ENCODE measurements at regions not wholly inside any gene's neighbourhood (a gene's known extent, or its start where the extent isn't known, plus 50 kb on each side); places are given as distances from the start of the nearest gene placed in this dataset.
A peak's percentile ranks its signal among the peaks of the same experiment; 100 is the strongest.
"Not testable (repeated sequence)": the region's sequence is repeated elsewhere in the genome, so short reads cannot be mapped to it uniquely, and the experiment has no call there.

DNA sequence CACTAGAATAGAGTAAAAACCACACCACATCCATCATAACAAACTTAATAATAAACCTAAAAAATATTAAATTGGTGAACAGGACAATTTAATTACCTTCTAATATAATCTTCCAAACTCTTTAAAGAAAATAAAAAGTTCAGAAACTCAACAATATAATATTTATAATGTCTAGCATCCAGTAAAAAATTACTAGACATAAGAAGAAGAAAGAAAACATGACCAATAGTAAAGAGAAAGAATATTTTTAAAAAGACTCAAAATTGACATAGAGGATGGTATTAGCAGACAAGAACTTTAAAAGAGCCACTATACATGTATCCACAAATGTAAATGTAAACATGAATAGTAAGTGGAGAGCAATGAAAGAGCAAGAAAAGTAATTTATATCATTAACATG lies 388.4 kb downstream of the TFEC start:
- DNase-seq (ENCODE audit: low spot score): no peak

DNA sequence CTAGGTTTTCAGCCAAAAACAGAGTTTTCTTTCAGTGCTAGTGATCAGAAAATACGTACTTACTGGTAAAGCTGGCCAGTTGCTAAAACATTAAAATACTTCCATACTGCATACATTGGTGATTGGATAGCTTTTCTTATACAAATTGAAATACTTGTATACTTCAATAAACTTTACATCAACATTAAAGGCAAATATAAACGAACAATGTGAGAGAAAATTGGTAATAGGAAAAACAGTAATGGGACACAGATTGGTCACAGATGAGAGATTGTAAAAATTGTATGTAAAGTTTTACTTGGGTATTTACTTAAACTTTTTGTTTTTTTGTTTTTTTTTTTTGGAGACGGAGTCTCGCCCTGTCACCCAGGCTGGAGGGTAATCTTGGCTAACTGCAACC lies 391.7 kb downstream of the TFEC start:
- no peak for DNase-seq (ENCODE audit: low spot score)

DNA sequence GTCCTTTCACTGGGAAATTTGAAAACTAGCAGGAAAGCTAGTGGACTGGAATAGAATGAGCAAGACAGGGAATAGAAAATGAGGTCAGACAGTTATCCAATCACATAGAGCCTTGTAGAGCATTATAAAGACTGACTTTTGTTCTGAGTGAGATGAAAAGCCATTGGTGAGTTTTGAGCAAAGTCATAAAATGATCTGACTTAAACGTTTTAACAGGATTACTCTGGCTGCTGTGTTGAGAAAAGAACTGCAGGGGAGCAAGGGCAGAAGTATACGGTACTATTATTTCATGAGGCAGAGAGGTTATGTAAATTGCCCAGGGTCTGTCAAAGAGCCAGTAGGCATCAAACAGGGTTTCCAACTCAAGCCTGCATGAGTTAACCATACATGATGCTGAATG lies 393.4 kb downstream of the TFEC start:
- no peak for DNase-seq (ENCODE audit: low spot score)

DNA sequence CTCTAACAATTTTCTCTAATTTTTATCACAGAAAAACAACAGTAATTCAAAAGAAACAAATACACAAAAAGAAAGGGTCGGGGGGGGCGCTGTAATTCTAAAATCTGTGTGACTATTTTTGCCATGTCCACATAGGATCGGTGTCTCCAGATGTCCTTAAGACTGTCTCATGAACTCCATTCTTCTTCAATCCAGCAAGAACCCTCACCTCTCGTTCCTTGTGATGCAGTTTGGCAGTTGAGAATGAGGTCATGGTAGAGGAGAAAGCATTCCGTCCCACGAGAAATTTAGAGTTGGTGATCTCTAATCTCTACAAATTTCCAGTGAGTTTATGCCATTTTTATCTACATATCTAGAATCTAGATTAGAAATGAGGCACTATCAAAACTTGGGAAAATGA lies 394.7 kb downstream of the TFEC start:
- DNase-seq (ENCODE audit: low spot score): no peak

DNA sequence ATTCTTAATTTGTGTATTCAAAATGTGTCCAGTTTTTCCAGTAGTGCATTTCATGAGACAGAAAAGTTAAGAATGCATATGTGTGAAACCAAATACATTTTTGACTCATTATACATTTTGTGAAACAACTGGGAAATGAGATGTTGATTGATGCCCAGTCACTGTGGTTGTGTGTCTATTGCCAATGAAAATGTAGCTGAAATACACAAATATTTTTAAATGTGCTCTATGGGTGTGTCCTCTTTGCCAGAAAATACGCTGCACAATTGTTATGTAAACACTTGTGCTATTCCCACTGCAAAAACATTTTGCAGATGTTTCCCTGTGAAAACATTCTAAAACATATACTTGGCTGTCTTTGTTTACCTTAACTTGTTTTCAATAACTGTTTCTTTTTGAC lies 395.2 kb downstream of the TFEC start:
- DNase-seq (ENCODE audit: low spot score): no peak

DNA sequence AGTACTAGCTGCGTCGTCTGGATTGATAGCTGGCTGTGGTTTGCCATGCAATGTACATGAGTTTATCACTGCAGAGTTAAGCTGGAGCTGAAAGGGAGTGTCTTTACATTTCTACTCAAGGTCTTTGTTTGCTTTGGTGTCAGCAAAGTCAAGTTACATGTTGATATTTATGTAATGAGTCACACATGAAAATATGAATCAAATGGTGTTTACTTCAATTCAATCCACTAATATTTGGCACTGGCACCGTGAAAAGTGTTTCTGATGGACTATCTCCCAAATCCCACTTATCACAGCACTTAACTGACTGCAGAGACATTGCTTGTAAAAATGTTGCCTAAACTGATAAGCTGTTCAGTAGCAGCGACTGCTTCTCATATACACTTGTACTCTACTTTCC lies 395.9 kb downstream of the TFEC start:
- DNase-seq (ENCODE audit: low spot score): no peak

DNA sequence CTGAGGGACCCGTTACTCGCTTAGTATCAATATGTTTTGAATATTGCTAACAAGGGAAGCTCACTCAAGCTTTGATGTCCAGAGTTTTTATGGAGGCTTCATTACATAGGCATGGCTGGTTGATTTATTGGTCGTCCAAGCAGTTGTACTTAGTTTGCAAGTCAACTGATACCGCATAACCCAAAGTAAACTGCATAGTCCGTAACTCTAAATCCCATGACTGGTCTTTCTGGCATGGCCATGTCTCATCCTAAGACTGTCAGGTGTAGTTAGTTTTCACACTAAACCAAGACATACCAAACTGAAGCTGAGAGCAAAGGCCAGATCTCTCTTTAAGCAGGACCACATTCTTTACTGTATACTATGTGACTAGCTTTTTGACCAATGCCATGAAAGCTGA lies 397.9 kb downstream of the TFEC start:
- DNase-seq (ENCODE audit: low spot score): no peak

DNA sequence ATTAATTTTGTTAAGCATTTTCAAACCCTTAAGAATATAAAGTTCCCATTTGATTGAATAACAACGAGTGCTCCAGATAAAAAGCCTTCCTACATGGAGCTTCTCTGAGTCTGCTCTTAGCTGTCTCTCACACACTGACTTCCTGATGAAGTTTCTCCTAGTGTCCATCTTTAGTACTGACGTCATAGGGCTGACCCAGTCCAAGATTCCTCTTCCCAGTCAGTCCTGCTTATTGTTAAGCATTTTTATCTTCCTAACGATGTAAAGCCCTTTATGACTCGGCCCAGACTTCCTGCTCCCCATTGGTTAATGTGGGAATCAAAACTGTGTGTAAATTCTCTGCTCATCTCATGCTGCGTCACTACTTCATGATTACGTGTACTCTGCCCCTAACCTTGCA lies 398.8 kb downstream of the TFEC start:
- no peak for DNase-seq (ENCODE audit: low spot score)

DNA sequence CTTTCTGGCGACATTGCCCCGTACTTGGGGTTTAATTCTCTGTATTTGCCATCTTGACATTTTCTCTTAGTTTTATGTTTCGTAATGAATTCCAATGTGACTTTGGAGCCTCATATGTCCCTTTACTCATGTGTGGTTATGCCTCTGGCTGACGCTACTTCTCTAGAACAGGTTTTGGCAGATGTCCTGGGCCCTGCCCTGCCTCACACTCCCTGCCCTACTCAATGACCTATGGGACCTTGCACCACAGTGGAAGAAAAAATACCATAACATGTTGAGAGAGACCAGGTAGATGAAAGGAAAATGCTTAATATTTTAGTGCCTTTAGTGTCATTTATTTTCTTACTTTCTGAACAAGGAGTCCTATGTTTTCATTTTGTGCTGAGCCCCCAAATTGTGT lies 400.5 kb downstream of the TFEC start:
- no peak for DNase-seq (ENCODE audit: low spot score)

DNA sequence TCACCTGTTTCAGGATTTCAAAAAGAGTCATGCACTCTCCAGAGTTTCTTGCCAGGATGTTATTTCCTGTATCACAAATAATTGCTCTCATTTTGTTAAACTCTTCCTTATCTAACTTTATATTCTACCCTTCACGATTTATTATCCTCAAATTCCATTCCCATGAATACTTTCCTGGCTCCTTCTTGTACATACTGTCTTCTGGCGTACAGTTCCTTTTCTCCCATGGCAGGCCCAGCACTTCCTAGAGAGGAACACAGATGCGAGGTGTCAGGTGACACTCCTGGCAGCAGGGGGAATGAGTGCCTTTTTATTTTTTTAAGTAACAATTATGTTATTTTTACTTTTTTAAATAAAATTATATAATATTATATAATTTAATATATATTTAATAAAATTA lies 411.9 kb downstream of the TFEC start:
- DNase-seq (ENCODE audit: low spot score): peak; percentile 17

DNA sequence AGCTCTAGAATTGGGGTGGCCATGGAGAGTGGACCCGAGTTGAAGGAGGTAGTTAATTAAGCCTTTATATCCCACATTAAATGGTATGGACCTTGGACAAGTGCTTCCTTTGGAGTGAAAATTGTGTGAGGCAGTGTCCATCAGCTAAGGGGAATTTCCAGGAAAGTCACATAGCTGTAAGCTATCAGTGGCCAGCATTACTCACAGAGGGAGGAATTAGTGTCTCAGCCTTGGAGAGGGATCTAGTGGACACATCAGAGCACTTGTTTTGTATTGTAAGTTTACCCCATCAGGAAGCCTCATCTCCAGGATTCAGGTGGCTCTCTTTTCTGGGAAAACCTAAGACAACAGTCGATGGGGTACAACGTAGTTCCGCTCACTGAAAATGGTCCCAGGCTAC lies 416.7 kb downstream of the TFEC start:
- DNase-seq (ENCODE audit: low spot score): no peak

DNA sequence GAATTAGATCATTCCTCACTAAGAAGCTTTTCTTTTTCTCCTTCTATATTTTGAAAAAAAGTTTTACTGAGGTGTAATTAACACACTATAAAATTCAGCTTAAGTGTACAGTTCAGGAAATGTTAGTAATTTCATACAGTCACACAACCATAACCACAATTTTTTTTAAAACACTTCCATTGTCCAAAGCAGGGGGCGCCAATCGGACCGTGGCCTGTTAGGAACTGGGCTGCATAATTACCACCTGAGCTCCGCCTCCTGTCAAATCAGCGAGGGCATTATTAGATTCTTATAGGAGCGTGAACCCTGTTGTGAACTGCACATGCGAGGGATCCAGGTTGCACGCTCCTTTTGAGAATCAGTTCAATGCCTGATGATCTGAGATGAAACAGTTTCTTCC lies 427.1 kb downstream of the TFEC start:
- DNase-seq (ENCODE audit: low spot score): no peak

DNA sequence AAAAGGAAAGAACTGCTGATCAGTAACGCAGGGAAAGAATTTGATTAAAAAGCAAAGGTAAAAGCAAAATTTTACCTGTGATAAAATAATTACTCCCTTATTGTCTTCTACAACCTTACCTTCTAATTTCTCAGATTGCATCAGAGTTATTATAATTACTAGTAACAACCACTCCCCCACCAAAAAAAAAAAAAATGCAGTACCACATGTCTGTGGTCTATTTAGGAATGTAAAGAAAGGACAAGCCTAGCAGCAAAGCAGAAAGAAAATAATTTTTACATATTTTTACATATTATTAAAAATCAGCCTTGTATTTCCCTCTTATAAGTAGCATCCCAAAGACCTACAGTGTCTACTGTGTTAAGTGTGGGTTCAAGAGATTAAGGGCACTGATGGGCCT lies 430.4 kb downstream of the TFEC start:
- no peak for DNase-seq (ENCODE audit: low spot score)

DNA sequence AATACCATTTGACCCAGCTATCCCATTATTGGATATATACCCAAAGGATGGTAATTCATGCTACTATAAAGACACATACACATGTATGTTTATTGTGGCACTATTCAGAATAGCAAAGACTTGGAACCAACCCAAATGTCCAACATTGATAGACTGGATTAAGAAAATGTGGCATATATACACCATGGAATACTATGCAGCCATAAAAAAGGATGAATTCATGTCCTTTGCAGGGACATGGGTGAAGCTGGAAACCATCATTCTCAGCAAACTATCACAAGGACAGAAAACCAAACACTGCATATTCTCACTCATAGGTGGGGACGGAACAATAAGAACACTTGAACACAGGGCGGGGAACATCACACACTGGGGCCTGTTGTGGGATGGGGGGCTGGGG lies 431.4 kb downstream of the TFEC start:
- not testable (repeated sequence) for DNase-seq (ENCODE audit: low spot score)

DNA sequence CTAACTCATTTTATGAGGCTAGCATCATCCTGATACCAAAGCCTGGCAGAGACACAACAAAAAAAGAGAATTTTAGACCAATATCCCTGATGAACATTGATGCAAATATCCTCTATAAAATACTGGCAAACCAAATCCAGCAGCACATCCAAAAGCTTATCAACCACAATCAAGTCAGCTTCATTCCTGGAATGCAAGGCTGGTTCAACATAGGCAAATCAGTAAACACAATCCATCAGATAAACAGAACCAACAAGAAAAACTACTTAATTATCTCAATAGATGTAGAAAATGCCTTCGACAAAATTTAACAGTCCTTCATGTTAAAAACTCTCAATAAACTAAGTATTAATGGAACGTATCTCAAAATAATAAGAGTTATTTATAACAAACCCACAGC lies 433.3 kb downstream of the TFEC start:
- not testable (repeated sequence) for DNase-seq (ENCODE audit: low spot score)

DNA sequence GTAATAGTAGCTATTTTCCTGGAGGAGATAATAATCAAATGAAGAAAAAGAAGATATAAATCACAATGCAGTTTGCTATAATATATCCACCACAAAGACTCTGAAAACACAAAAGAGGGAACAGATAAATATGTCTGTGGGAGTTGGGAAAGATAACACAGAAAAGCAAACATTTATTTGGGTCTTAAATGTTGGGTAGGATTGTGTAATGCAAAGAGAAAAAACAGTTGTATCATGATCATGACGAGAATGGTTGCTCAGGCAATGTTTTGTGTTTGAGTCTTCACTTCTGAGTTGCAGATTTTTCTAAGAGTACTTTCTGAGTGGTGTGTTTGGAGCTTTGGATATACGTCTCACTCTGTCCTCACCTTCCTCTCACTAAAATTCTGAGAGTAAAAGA lies 437.5 kb downstream of the TFEC start:
- no peak for DNase-seq (ENCODE audit: low spot score)

DNA sequence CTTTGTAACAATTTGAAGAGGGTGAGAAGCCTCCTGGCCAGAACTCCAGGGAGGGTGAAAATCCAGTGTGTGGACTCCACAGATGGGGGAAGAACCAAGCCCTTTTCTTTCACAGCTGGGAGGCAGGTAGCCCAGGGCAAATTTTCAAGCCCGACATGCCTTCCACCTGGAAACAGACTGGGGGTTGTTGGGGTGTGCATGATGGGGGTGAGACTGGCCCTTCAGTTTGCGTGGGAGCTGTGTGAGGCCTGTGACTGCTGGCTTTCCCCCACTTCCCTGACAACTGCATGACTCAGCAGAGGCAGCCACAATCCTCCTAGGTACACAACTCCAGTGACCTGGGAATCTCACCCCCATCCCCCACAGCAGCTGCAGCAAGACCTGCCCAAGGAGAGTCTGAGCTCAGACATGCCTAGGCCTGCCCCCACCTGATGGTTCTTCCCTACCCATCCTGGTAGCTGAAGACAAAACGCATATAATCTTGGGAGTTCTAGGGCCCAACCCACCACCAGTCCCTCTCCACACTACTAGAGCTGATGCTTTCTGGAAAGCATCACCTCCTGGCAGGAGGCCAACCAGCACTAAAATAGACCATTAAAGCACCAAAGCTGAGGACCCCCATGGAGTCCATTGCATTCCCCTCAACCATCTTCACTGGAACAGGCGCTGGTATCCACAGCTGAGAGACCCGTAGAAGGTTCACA lies 445.4 kb downstream of the TFEC start:
- DNase-seq (ENCODE audit: low spot score): no peak

DNA sequence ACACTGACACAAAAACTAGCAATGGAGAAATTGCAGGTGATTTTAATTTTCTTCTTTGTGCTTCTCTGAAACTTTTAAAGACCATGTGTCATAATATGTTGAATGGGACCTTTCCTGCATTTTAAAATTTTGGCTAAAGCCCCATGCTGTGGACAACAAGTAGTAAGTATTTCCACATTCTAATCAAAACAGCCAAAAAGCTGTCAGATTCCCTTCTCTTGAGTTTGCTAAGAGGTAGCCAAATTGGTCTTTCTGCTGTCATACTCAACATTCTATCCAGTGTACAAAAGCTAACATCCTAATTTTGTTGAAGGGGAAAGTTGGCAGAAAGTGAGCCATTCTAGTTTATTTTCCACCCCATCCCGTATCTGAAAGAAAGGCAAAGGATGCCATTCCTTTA lies 447.6 kb downstream of the TFEC start:
- DNase-seq (ENCODE audit: low spot score): no peak

DNA sequence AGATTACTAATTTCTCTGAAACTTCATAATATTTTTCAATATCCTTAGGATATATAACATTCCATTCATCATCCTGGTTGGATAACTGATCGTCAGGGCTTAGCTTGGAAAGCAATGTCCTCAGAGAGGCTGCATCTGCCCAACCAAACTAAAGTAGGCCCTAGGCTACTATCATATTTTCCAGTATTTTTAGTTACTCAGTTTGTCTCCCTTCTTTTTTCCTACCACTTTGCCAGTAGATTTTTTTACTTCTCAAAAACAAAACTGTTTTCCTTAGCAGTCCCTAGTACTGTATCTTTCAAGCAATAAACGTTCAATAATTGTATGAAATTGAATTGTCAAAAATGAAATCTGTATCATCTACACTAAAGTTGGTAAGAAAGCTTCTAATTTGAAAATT lies 452.0 kb downstream of the TFEC start:
- DNase-seq (ENCODE audit: low spot score): no peak

DNA sequence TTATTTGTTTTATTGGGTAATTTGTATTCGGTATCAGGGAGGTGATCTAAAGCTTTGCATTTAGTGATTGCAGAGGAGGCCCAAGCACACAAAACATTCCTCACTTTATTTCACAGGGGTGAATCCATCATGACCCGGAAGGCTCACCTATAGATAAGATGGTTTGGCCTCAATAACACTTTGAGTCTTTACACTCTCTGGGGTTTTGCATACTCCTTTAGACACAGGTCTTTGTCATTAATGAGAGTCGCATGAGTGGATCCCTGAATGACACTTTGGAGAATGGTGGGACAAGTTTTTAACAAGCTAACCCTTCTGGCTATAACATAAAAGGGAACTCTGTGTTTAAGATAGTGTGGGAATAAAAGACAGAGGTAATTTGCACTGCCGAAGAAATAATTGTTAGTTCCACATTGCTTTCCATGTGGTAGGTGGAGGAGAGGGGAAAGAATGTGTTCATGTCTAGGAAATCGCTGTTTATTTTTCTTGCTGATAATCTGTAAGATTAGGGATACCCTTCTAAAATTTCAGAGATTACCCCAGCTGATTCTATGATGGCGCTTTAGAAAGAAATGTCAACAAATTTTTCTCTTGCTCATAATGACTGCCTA lies 455.8 kb downstream of the TFEC start:
- no peak for DNase-seq (ENCODE audit: low spot score)

DNA sequence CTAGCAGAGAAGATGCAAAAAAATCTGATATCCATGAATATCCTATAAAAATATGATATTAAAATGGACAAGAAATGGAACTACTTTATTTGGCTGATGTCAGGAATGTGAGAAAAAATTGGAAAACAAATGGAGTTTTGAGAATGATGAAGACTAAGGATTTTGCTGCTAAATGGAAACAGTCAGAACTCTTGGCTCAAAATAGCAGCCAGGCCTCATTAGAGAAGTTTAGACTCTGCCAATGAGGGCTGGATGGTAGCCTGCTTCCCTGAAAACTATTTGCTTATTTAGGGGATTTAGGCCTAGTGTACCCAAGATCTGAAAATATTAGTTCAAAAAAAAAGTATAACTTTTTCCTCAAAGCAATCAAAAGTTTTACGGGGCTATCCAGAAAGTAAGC lies 458.5 kb downstream of the TFEC start:
- no peak for DNase-seq (ENCODE audit: low spot score)

DNA sequence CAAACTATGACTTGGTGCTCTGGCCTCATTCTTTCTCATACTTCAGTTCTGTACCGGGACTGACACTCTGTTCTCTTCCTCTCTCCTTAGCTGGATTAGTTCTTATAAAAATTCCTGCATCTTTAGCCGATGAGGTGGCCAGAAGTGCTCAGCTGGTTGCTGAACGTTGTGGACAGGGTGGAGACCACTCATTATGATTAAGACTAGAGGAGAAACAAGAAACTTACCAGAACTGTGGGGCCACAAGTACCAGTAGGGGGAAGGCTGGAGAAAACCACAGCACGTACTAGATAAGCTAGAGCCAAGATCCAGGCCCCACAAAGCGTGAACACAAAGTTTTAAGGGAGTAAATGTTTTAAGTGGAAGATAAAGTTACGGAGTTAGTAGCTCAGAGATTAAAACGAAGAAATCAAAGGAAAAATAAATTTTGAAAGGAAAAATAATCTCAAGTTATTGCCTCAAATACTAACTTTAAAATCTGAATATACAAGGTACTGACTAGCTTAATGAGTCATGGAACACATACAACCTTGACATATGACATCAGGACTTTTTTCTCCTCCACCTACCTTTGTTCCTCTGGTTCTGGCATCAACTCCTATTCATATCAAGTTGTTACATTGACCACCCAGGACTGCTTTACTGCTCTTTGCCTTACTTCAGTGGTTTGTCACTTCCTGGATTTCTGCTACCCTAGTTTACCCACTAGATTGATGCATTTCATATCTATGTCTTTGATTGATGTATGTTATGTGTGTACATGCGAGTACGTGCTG lies 469.0 kb downstream of the TFEC start:
- peak; percentile 14 for DNase-seq (ENCODE audit: low spot score)

DNA sequence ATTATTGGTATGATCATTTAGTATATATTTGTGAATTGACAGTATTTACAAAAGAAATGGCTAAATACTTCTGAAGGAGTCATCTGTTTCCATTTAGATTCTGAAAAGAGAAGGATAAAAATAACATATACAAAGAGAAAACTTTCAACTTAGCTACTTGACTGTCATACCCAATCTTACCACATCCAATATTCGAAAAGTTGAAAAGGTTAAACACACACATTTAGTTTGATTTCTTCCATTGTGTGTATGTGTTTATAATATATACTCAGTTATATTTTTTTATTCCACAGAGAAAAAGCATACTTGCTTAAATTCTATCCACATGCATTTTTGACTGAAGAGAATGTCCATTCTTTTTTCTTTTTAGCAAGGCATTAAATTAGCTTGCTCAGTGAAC lies 470.7 kb downstream of the TFEC start:
- DNase-seq (ENCODE audit: low spot score): no peak

DNA sequence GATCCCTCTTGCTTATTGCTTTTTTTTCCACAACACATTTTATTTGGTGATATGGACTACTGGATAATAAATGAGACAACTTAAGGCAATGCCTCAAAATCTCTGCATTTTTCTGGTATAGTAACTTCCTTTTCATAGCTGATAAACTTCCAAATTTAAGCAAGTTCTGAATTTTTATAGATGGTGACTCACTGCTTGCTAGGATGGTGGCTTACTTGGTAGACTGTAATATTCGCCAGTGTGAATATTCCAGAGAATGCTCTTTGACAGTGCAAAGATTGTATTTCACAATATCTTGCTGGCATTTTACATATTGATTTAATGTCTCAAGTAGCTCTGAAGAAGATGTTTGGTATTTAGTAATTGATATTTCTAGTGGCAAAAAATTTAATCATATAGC lies 472.4 kb downstream of the TFEC start:
- no peak for DNase-seq (ENCODE audit: low spot score)
